Coronary artery (tissue), 2 donors: ENCODE measurements at regions not wholly inside any gene's neighbourhood (a gene's known extent, or its start where the extent isn't known, plus 50 kb on each side); places are given as distances from the start of the nearest gene placed in this dataset.

Experiments
- DNase-seq: peaks from one replicate; pipeline ENCODE4 v3.0.0-alpha.2; 2017; ENCODE audit warnings: low spot score
- H3K27ac ChIP-seq, 2 donors: fragments of 200-600 bp; sonication (generic); one replicate each; pipeline ENCODE4 v1.5.1; 2016 to 2019
- H3K4me3 ChIP-seq: fragments of 200-600 bp; sonication (generic); 2 replicates; pipeline ENCODE4 v1.5.1; 2016; ENCODE audit warnings: mild to moderate bottlenecking, moderate library complexity
- TF ChIP-seq, protein P1 (sequence below): fragments of 200-600 bp; sonication (generic); IDR thresholded peaks from one replicate; pipeline ENCODE4 v1.5.1; 2019; ENCODE audit warnings: antibody characterized with exemption

DNA sequence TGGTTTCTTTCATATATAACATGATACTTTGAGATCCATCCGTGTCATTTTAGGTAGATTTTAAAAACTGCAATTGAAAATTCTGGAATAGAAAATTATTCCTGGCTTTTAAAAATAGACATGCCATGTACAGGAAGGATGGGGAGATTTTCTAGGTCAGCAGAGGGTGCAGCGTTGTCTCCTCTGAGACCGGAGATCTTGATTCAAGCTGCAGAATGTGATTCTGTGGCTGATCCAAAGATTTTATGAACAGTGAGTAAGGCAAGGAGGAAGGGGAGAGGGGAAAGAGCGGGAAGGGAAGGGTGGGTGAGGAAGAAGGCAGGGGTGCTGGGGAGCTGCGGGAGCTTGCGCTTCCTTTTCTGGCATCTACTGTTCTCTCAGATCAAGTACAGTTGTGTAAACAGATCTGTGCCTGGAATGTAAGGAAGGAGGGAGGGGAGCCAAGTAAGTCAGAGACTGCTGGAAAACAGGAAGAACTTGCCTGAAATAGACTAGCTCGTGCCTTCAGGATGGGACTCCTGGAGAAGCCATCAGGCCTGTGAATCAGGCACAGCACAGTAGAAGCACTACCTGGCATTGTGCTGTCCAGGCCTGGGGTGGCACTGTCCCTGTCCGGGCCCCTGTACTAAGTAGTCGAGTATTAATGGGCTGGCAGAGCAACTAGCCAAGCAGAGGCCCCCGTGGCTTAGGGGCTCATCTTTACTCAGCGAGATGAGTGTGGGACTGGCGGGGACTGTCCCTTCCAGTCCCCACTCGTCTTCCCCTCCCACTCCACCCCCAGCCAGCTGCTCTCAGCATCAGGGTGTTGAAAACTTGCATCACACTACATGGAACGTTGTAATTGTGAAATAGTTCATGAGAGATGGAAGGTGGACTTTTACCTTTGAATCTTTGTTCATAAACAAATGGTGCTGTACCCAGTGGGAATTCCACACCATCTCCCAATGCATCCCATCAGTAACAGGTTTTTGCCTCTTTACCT is 163.5 kb downstream of the UXS1 start:
- DNase-seq, result no peak
- H3K4me3 ChIP-seq, result peak overlapping the region; percentile 53
- peak overlapping the region; percentile 62 to 88 for H3K27ac ChIP-seq
- TF ChIP-seq, protein P1, sequence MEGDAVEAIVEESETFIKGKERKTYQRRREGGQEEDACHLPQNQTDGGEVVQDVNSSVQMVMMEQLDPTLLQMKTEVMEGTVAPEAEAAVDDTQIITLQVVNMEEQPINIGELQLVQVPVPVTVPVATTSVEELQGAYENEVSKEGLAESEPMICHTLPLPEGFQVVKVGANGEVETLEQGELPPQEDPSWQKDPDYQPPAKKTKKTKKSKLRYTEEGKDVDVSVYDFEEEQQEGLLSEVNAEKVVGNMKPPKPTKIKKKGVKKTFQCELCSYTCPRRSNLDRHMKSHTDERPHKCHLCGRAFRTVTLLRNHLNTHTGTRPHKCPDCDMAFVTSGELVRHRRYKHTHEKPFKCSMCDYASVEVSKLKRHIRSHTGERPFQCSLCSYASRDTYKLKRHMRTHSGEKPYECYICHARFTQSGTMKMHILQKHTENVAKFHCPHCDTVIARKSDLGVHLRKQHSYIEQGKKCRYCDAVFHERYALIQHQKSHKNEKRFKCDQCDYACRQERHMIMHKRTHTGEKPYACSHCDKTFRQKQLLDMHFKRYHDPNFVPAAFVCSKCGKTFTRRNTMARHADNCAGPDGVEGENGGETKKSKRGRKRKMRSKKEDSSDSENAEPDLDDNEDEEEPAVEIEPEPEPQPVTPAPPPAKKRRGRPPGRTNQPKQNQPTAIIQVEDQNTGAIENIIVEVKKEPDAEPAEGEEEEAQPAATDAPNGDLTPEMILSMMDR, result no peak

DNA sequence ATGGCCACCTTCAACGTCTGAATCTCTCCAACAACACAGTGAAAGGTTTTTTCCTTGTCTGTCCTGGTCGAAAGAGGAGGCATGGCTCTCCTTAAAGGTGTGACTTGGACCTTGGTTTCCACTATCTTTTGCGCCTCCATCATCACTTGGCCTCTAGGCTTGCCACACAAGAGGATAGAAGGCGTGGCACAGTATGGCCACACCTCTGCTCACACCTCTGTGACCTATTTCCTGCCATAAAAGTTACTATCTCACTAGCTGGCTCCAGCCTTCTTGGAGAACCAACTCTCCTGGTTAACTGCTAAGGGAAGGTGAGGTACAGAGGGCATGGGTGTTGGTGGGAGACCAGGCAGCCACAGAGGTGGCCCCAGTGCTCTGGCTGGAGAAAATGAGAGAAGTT is 165.9 kb downstream of the UXS1 start:
- no peak for DNase-seq
- H3K27ac ChIP-seq, result no peak overlapping the region
- TF ChIP-seq, protein P1, result no peak
- no peak overlapping the region for H3K4me3 ChIP-seq

DNA sequence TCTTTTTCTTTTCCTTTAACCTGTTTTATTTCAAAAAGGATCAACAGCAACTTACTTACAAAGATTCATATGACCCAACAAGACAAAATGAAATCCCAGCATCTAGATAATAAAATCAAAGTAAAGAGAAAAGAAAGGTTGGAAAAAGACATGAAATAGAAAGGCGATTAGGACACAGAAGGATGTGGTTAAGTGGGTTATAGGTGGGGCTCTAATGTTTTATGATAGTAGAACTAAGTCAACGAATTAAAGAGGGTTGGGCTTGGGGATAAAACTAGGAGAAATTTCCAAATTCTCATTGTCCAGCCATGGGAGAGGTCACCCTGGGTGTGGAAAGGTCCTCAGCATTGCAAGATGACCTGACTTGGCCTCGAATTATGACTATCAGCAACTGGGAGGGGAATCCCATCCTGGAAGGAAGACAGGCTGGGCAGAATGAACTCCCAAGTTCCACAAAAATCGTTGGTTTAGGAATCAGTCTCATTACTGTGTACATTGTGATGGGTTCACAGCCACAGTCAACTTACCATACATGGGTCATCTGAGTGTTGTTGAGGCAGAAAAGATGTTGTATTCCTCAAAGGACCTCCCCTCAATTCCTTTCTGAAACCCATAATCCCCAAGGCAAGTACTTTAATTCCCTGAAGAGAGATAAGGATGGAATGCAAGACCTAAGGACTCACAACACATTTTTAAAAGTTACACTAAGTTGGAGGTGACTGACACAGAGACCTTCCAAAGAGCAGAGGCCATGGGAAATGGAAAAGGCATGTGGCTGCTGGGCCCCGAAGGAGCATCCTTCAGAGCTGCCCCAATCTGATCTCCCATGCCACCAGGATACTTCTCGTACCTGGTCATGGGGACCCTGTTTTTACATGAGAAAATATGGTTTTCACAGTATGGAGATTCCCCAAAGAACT is 167.6 kb downstream of the UXS1 start:
- no peak overlapping the region for H3K4me3 ChIP-seq
- no peak for DNase-seq
- H3K27ac ChIP-seq, result peak overlapping the region; percentile 2 to 24
- TF ChIP-seq, protein P1, result no peak

DNA sequence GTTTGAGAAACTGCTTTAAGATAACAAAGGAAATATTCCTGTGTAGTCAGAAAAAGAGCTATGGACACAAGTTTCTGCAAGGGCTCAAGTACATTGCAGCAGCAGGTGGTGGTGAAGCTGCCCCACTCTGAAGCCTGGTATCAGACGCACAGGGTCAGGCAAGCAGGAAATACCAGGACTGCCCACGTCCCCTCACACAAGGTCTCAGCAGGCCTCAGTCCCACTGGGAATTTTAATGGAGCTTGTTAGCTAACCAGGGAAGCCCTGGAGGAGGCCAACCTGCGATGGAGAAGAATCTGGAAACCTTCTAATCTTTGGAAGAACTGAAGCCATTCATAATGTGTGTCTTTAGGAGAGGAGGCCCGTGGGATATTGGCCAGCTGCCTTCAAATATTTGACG is 168.3 kb downstream of the UXS1 start:
- no peak for DNase-seq
- TF ChIP-seq, protein P1, result no peak
- peak overlapping the region; percentile 2 to 24 for H3K27ac ChIP-seq
- no peak overlapping the region for H3K4me3 ChIP-seq

DNA sequence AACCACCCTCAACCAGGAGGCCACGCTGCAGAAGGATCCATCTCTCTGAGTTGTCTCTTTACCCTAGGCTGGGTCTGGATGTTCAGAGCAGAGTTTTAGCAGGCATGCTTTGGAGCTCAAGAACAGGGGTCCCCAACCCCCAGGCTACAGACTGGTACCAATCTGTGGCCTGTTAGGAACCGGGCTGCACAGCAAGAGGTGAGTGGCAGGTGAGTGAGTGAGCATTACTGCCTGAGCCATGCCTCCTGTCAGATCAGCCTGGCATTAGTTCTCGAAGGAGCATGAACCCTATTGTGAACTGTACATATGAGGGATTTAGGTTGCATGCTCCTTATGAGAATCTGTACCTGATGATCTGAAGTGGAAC is 172.5 kb downstream of the UXS1 start:
- H3K4me3 ChIP-seq, result no peak overlapping the region
- H3K27ac ChIP-seq, result peak overlapping the region in 1 of 2 donors; percentile 79
- TF ChIP-seq, protein P1, result no peak
- DNase-seq, result no peak

DNA sequence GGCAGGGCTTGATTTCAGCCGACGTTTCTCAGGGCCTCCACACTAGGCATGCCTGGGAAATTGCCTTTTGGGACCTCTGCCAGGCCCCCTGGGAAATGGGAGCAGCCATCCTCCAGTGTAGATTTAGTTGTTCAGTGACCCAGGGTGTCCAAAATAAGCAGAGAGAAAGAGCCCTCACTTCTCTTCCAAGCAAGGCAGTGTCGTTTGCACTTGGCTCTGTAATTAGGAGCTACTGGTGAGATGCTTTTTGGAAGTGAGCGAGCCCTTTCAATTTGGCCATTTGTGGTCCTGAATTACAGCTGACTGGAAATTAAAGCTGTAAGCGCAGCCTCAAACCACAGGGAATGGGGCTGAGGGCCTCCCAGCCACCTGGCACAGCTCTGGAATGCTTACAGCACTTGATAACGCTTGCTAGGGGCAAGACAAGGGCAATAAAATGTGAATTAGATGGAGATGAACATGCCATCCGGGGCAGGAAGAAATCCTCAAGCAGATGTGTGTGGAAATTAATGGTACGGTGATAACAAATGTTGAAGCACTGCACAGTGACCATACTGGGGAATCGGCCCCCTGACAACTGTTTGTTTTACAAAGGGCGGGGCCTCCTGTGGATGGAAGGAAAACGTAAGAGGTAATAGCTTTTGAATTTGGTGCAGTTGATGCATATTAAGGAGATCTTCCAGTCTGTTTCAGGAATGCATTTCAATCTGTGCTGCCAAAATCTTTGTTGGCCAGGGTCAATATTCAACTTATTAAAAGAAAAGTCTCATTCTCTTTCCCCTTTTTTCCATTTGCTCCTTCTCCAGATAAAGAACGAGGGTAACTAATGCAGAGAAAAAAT is 173.1 kb downstream of the UXS1 start:
- H3K27ac ChIP-seq, result peak overlapping the region; percentile 50 to 79
- TF ChIP-seq, protein P1, result no peak
- DNase-seq, result no peak
- peak overlapping the region; percentile 50 for H3K4me3 ChIP-seq
